Stimulated activated memory B cell treated with anti-CD40 and anti-IgM and Interleukin-4, amounts not matched to agents 10 μg/mL and 1 μg/mL and 100 μg/mL, for 72 hours (primary cell): ENCODE measurements at regions not wholly inside any gene's neighbourhood (a gene's known extent, or its start where the extent isn't known, plus 50 kb on each side); places are given as distances from the start of the nearest gene placed in this dataset.

Source experiments
- ATAC-seq: fragments of 150-1000 bp; cut with Tn5 transposase; 2 replicates; pipeline ENCODE4 v1.10.0; 2021
- H3K27ac Mint-ChIP-seq: one replicate; pipeline ENCODE4 v1.8.0; 2022; ENCODE audit warnings: mild to moderate bottlenecking, mixed read lengths
- H3K27me3 Mint-ChIP-seq: one replicate; pipeline ENCODE4 v1.8.0; 2022; ENCODE audit warnings: mixed read lengths
- H3K36me3 Mint-ChIP-seq: one replicate; pipeline ENCODE4 v1.8.0; 2022; ENCODE audit warnings: mixed read lengths
- H3K4me1 Mint-ChIP-seq: one replicate; pipeline ENCODE4 v1.8.0; 2022; ENCODE audit warnings: mixed read lengths
- H3K4me3 Mint-ChIP-seq: one replicate; pipeline ENCODE4 v1.8.0; 2022; ENCODE audit warnings: mild to moderate bottlenecking, moderate library complexity, mixed read lengths
- H3K9me3 Mint-ChIP-seq: one replicate; pipeline ENCODE4 v1.8.0; 2022; ENCODE audit warnings: mixed read lengths

DNA sequence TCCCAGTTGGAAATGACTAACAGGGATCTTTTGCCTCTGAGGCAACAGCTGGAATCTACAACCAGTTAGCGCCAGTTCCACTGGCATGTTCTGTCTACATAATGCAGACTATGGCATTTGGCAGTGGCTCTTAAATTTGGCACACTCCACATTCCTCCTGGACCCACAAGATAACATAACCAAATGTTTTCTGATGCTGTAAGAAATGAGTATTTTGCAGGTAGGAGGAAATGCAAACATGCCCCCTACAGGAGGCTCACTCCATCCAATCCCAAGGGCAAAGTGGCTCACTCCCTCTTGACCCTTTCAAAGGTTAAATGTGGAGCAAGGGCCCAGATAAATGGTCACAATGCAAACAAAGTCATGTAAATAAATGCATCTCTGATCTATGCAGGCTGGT is 129.2 kb upstream of the PROX1 start:
- no peaks in the 10 kb centered on the region for H3K36me3 Mint-ChIP-seq
- H3K27ac Mint-ChIP-seq, result no peak overlapping the region
- H3K9me3 Mint-ChIP-seq, result no peaks in the 10 kb centered on the region
- H3K27me3 Mint-ChIP-seq, result no peaks in the 10 kb centered on the region
- ATAC-seq, result no peak
- no peaks in the 10 kb centered on the region for H3K4me1 Mint-ChIP-seq
- no peak overlapping the region for H3K4me3 Mint-ChIP-seq

GRCh38 chr1:213861841-213862240 is 125.9 kb upstream of the PROX1 start:
- Mint-ChIP-seq H3K36me3 (no peaks in the 10 kb centered on the region), H3K4me3 (no peak overlapping the region), H3K27ac (no peak overlapping the region), H3K4me1 (no peaks in the 10 kb centered on the region), H3K9me3 (no peaks in the 10 kb centered on the region), H3K27me3 (no peaks in the 10 kb centered on the region)
- no peak for ATAC-seq

- H3K27ac Mint-ChIP-seq, result no peak overlapping the region
- no peaks in the 10 kb centered on the region for H3K9me3 Mint-ChIP-seq
- no peaks in the 10 kb centered on the region for H3K4me1 Mint-ChIP-seq
- no peak overlapping the region for H3K4me3 Mint-ChIP-seq
- no peaks in the 10 kb centered on the region for H3K27me3 Mint-ChIP-seq
- no peaks in the 10 kb centered on the region for H3K36me3 Mint-ChIP-seq
- ATAC-seq, result no peak
Measured at GRCh38 chr1:213864091-213864490, 123.7 kb upstream of the PROX1 start.

GRCh38 chr1:213868482-213868881 is 119.3 kb upstream of the PROX1 start:
- Mint-ChIP-seq H3K4me3 (no peak overlapping the region), H3K27ac (no peak overlapping the region), H3K4me1 (no peaks in the 10 kb centered on the region), H3K9me3 (no peaks in the 10 kb centered on the region), H3K27me3 (no peaks in the 10 kb centered on the region), H3K36me3 (no peaks in the 10 kb centered on the region)
- no peak for ATAC-seq

DNA sequence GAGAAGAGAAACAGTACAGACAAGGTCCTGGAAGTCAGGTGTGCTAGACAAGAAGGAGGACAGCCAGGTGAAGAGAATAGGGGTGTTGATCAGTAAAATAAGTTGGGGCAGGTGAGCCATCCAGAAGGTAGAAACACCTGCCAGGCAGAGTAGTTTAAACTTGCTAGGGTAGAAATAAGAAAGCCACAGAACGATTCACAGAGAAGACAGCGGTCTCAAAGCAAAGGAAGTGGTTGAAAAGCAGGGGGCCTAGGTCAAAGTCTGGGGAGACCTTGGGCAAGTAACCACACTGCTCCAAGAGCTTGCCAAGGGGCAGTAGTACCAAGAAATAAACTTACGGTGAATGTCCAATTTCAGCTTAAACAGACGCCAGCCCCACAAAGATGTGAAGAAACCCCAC is 116.6 kb upstream of the PROX1 start:
- Mint-ChIP-seq H3K9me3 (no peaks in the 10 kb centered on the region), H3K27me3 (no peaks in the 10 kb centered on the region), H3K36me3 (no peaks in the 10 kb centered on the region), H3K4me1 (no peaks in the 10 kb centered on the region), H3K4me3 (no peak overlapping the region), H3K27ac (no peak overlapping the region)
- ATAC-seq, result no peak

DNA sequence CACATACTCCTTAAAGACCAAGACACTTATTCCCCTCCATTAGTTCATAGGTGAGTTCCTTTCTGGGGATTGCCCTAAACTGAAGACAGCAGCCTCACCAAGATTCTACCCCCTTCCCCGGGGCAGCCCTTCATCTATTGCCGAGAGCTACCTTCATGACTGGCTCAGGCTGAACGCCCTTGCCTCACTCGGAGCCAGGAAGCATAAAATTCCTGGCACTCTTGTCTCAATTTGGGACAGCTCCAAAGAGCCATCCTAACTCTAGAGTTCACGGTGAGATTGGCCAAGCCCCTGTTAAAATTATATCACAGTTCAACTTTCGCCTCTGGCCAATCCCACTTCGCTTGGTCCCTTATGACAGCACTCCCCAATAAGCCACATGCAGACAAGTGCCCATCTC is 113.0 kb upstream of the PROX1 start:
- Mint-ChIP-seq H3K9me3 (no peaks in the 10 kb centered on the region), H3K4me1 (no peaks in the 10 kb centered on the region), H3K36me3 (no peaks in the 10 kb centered on the region), H3K27me3 (no peaks in the 10 kb centered on the region), H3K4me3 (no peak overlapping the region), H3K27ac (no peak overlapping the region)
- ATAC-seq, result no peak

DNA sequence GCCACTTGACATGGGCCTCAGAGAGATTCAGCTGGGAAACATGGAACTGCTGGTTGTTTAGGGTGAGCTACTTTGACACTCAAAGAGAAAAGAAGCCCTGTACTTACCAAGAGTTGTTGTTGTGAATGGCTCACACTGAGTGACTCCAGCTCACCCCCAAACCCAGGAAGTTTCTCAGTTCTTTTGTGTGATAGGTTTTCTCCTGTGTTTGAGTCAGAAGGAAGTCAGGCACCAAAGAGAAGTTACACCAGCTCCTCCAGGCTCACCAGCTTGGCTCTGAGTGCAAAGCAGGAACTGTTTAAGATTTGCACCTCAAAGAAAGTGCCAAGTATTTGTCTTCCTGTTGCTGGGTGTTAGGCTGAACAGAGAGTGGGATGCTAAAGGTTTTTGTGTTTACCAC is 111.2 kb upstream of the PROX1 start:
- no peaks in the 10 kb centered on the region for H3K4me1 Mint-ChIP-seq
- no peaks in the 10 kb centered on the region for H3K27me3 Mint-ChIP-seq
- no peak for ATAC-seq
- peaks cover 3% of the 10 kb centered on the region for H3K9me3 Mint-ChIP-seq
- no peaks in the 10 kb centered on the region for H3K36me3 Mint-ChIP-seq
- H3K4me3 Mint-ChIP-seq, result no peak overlapping the region
- no peak overlapping the region for H3K27ac Mint-ChIP-seq

GRCh38 chr1:213883618-213884017 is 104.2 kb upstream of the PROX1 start:
- Mint-ChIP-seq H3K27ac (no peak overlapping the region), H3K9me3 (peaks cover 3% of the 10 kb centered on the region), H3K36me3 (no peaks in the 10 kb centered on the region), H3K4me1 (no peaks in the 10 kb centered on the region), H3K4me3 (no peak overlapping the region), H3K27me3 (no peaks in the 10 kb centered on the region)
- no peak for ATAC-seq

- Mint-ChIP-seq H3K4me1 (no peaks in the 10 kb centered on the region), H3K9me3 (peaks cover 3% of the 10 kb centered on the region)
- no peak for ATAC-seq
Measured at GRCh38 chr1:213884402-213884801, 103.4 kb upstream of the PROX1 start.

DNA sequence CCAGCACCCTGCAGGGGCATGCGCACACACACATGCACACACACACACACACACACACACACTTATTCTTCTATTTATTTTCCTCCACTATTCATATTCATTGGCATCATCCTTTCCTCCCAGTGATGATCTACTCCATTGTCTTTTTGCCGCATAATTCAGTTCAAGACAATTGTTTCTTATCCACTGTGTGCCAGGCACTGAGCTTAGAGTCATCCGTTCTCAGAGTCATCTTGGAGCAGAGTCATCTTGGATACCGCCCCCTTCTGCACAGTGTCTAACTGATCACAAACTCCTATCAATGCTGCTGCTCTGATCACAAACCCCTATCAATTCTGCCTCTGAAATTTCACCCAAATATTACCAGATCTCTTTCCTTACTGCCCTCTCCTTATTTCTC is 102.8 kb upstream of the PROX1 start:
- Mint-ChIP-seq H3K9me3 (peaks cover 3% of the 10 kb centered on the region), H3K4me3 (no peak overlapping the region), H3K27ac (no peak overlapping the region), H3K27me3 (no peaks in the 10 kb centered on the region), H3K4me1 (no peaks in the 10 kb centered on the region), H3K36me3 (no peaks in the 10 kb centered on the region)
- no peak for ATAC-seq

More at GRCh38 chr1:213884402-213884801, 103.4 kb upstream of the PROX1 start:
- Mint-ChIP-seq H3K27ac (no peak overlapping the region), H3K27me3 (no peaks in the 10 kb centered on the region), H3K36me3 (no peaks in the 10 kb centered on the region), H3K4me3 (no peak overlapping the region)

- Mint-ChIP-seq H3K9me3 (no peaks in the 10 kb centered on the region), H3K36me3 (no peaks in the 10 kb centered on the region), H3K27ac (no peak overlapping the region), H3K4me3 (no peak overlapping the region), H3K27me3 (no peaks in the 10 kb centered on the region), H3K4me1 (no peaks in the 10 kb centered on the region)
- no peak for ATAC-seq
Measured at GRCh38 chr1:213887842-213888241, 99.9 kb upstream of the PROX1 start.

DNA sequence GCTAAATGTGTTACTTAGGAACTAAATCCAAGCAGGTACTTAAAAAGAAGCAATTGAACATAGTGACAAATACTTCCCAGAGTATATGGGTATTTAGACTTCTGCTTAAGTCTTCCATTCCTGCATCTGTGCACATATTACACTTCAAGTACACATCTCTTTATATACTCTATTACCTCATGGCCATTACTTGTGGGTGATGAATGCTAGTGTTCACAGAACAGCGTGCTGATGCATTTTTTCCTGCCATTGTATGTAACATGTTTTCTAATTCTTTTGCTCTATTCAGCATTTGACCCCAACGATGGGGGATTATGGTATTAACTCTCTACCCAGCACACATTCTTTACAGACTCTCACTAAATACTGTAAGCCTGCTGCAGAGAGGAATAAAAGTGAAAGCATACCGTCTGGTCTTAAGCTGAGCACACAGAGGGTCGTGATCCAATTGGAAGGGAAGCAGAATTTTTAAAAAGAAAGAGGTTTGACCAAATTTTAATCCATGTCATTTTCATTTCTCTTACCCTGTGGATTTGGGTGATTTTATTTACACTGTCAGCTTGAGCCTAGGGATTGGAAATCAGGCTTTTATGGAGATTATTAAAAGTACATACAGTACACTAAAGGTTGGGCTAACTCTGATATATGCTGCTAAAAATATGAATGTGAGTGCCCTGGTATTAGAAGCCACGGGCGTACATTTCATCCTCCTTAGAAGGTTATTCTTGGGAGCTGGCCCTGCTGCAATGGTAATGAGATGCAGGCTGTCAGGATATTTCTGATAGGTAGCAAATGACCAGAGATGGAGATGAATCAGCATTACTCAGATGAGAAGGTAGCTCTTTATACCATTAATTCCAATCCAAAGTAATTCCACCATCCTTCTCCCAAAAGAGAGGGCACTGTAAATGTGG is 95.5 kb upstream of the PROX1 start:
- no peak for ATAC-seq
- no peaks in the 10 kb centered on the region for H3K4me1 Mint-ChIP-seq
- H3K4me3 Mint-ChIP-seq, result no peak overlapping the region
- no peaks in the 10 kb centered on the region for H3K27me3 Mint-ChIP-seq
- H3K36me3 Mint-ChIP-seq, result no peaks in the 10 kb centered on the region
- H3K27ac Mint-ChIP-seq, result no peak overlapping the region
- peaks cover 2% of the 10 kb centered on the region for H3K9me3 Mint-ChIP-seq

GRCh38 chr1:213898684-213899083 is 89.1 kb upstream of the PROX1 start:
- Mint-ChIP-seq H3K9me3 (peaks cover 2% of the 10 kb centered on the region), H3K36me3 (no peaks in the 10 kb centered on the region), H3K4me1 (no peaks in the 10 kb centered on the region), H3K4me3 (no peak overlapping the region), H3K27me3 (no peaks in the 10 kb centered on the region), H3K27ac (no peak overlapping the region)
- ATAC-seq, result no peak

- Mint-ChIP-seq H3K4me1 (no peaks in the 10 kb centered on the region), H3K27me3 (no peaks in the 10 kb centered on the region), H3K36me3 (no peaks in the 10 kb centered on the region), H3K9me3 (peaks cover 2% of the 10 kb centered on the region), H3K27ac (no peak overlapping the region), H3K4me3 (no peak overlapping the region)
- ATAC-seq, result no peak
Measured at GRCh38 chr1:213899413-213899812, 88.4 kb upstream of the PROX1 start.

DNA sequence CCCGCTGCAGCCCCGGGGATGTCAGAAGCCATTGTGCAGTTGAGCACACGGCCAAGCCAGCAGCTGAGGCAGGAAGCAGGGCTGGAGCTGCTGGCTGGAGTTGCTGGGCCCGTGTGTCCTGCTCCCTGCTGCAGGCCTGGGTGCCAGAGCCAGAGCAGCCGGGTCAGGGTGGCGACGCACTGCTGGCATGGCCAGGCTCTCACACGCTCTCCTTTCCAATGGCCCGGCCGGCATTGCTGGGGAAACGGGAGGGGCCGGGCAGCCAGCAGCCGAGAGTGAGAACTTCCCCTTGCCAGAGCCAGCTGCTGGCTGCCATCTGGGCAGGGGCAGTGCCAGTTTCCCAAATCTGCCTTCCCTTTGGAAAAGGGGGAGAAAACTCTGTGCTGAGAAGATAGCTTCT is 82.4 kb upstream of the PROX1 start:
- Mint-ChIP-seq H3K9me3 (no peaks in the 10 kb centered on the region), H3K4me1 (no peaks in the 10 kb centered on the region), H3K27me3 (no peaks in the 10 kb centered on the region), H3K4me3 (no peak overlapping the region), H3K27ac (no peak overlapping the region), H3K36me3 (no peaks in the 10 kb centered on the region)
- ATAC-seq, result no peak

- ATAC-seq, result no peak
- Mint-ChIP-seq H3K36me3 (no peaks in the 10 kb centered on the region), H3K27me3 (no peaks in the 10 kb centered on the region), H3K4me3 (no peak overlapping the region), H3K9me3 (no peaks in the 10 kb centered on the region), H3K27ac (no peak overlapping the region), H3K4me1 (no peaks in the 10 kb centered on the region)
Measured at GRCh38 chr1:213908521-213908920, 79.3 kb upstream of the PROX1 start.
